ENCODE measurements at regions not wholly inside any gene's neighbourhood (a gene's known extent, or its start where the extent isn't known, plus 50 kb on each side); places are given as distances from the start of the nearest gene placed in this dataset.

DNA sequence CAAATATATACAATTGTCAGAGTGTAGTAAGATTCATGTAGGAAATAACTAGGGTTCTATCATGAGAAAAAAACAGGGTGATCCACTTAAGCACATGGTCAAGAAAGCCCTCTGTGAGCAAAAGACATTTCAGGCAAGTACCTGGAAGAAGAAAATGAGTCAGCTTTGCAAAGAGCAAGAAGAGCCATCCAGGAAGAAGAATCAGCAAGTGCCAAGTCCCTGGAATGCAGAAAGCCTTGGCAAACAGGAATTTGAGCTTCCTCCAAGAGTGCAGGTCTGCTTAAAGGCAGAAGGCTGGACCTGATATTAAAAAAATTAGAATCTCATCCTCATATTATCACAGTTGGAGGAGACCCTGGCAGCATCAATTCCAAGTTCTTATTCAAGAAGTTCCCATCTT, 188.5 kb upstream of the CELF4 start (continued):
- no peak for TF ChIP-seq ZNF462 (CRISPR knock-in tag; IDR thresholded peaks at IDR 0.05)
- TF ChIP-seq ZNF114 (CRISPR knock-in tag; IDR thresholded peaks at IDR 0.05): no peak
- TF ChIP-seq ZNF331 (CRISPR knock-in tag; IDR thresholded peaks at IDR 0.05; ENCODE audit: low read depth): no peak

GRCh38 chr18:37742436-37742835, 176.8 kb upstream of the CELF4 start:
- no peak overlapping the region for H3K4me3 ChIP-seq
- peak overlapping the region; percentile 23; the same call in 1 of the 2 replicates for H3K4me2 ChIP-seq
- H3K4me3 Mint-ChIP-seq: no peak overlapping the region
- H3K27me3 ChIP-seq (ENCODE audit: insufficient read depth): no peaks in the 10 kb centered on the region
- no peaks in the 10 kb centered on the region for H3K79me2 ChIP-seq (replicated peaks; ENCODE audit: insufficient read depth)
- TF ChIP-seq, protein P1, sequence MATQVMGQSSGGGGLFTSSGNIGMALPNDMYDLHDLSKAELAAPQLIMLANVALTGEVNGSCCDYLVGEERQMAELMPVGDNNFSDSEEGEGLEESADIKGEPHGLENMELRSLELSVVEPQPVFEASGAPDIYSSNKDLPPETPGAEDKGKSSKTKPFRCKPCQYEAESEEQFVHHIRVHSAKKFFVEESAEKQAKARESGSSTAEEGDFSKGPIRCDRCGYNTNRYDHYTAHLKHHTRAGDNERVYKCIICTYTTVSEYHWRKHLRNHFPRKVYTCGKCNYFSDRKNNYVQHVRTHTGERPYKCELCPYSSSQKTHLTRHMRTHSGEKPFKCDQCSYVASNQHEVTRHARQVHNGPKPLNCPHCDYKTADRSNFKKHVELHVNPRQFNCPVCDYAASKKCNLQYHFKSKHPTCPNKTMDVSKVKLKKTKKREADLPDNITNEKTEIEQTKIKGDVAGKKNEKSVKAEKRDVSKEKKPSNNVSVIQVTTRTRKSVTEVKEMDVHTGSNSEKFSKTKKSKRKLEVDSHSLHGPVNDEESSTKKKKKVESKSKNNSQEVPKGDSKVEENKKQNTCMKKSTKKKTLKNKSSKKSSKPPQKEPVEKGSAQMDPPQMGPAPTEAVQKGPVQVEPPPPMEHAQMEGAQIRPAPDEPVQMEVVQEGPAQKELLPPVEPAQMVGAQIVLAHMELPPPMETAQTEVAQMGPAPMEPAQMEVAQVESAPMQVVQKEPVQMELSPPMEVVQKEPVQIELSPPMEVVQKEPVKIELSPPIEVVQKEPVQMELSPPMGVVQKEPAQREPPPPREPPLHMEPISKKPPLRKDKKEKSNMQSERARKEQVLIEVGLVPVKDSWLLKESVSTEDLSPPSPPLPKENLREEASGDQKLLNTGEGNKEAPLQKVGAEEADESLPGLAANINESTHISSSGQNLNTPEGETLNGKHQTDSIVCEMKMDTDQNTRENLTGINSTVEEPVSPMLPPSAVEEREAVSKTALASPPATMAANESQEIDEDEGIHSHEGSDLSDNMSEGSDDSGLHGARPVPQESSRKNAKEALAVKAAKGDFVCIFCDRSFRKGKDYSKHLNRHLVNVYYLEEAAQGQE (IDR thresholded peaks at IDR 0.05; ENCODE audit: unreplicated experiment): no peak
- TF ChIP-seq STAT1 (IDR thresholded peaks at IDR 0.05; ENCODE audit: unreplicated experiment) (no peak), CREB1 (CRISPR knock-in tag; IDR thresholded peaks at IDR 0.05; ENCODE audit: low read depth) (no peak), POLR2AphosphoS5 (IDR thresholded peaks at IDR 0.05; ENCODE audit: low read depth) (no peak), EZH2phosphoT487 (IDR thresholded peaks at IDR 0.05; ENCODE audit: unreplicated experiment) (no peak), ZNF114 (CRISPR knock-in tag; IDR thresholded peaks at IDR 0.05) (no peak), ETS1 (IDR thresholded peaks at IDR 0.05) (no peak), NANOG (IDR thresholded peaks at IDR 0.05; ENCODE audit: borderline replicate concordance) (no peak)
- TF ChIP-seq, protein P2, sequence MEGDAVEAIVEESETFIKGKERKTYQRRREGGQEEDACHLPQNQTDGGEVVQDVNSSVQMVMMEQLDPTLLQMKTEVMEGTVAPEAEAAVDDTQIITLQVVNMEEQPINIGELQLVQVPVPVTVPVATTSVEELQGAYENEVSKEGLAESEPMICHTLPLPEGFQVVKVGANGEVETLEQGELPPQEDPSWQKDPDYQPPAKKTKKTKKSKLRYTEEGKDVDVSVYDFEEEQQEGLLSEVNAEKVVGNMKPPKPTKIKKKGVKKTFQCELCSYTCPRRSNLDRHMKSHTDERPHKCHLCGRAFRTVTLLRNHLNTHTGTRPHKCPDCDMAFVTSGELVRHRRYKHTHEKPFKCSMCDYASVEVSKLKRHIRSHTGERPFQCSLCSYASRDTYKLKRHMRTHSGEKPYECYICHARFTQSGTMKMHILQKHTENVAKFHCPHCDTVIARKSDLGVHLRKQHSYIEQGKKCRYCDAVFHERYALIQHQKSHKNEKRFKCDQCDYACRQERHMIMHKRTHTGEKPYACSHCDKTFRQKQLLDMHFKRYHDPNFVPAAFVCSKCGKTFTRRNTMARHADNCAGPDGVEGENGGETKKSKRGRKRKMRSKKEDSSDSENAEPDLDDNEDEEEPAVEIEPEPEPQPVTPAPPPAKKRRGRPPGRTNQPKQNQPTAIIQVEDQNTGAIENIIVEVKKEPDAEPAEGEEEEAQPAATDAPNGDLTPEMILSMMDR (conservative IDR thresholded peaks at IDR 0.05; ENCODE audit: low read depth in 2 of 2): no peak
- no peaks in the 10 kb centered on the region for H3K9me2 ChIP-seq (ENCODE audit: insufficient read depth)
- H3K36me3 ChIP-seq (ENCODE audit: insufficient read depth): no peaks in the 10 kb centered on the region
- peak; percentile 79 for ATAC-seq
- DNase-seq (ENCODE audit: low spot score): peak; percentile 56
- H3K36me3 Mint-ChIP-seq (ENCODE audit: low read depth): no peaks in the 10 kb centered on the region
- H3K27ac ChIP-seq (ENCODE audit: low read depth): no peak overlapping the region
- no peaks in the 10 kb centered on the region for H3K9me3 Mint-ChIP-seq
- H3F3A ChIP-seq (replicated peaks; ENCODE audit: low read depth): no peaks in the 10 kb centered on the region
- H3K27ac Mint-ChIP-seq: no peak overlapping the region
- no peaks in the 10 kb centered on the region for H3K4me1 ChIP-seq (ENCODE audit: insufficient read depth)
- no peaks in the 10 kb centered on the region for H4K20me1 ChIP-seq (replicated peaks; ENCODE audit: insufficient read depth)
- no peaks in the 10 kb centered on the region for H3K27me3 Mint-ChIP-seq (ENCODE audit: insufficient read depth, low read depth, poor library complexity)
- peaks cover 10% of the 10 kb centered on the region for H3K4me1 Mint-ChIP-seq
- no peak overlapping the region for H2AFZ ChIP-seq

All from GM23338 (cell line).